ENCODE measurements at regions not wholly inside any gene's neighbourhood (a gene's known extent, or its start where the extent isn't known, plus 50 kb on each side); places are given as distances from the start of the nearest gene placed in this dataset.

- TF ChIP-seq, protein P1, sequence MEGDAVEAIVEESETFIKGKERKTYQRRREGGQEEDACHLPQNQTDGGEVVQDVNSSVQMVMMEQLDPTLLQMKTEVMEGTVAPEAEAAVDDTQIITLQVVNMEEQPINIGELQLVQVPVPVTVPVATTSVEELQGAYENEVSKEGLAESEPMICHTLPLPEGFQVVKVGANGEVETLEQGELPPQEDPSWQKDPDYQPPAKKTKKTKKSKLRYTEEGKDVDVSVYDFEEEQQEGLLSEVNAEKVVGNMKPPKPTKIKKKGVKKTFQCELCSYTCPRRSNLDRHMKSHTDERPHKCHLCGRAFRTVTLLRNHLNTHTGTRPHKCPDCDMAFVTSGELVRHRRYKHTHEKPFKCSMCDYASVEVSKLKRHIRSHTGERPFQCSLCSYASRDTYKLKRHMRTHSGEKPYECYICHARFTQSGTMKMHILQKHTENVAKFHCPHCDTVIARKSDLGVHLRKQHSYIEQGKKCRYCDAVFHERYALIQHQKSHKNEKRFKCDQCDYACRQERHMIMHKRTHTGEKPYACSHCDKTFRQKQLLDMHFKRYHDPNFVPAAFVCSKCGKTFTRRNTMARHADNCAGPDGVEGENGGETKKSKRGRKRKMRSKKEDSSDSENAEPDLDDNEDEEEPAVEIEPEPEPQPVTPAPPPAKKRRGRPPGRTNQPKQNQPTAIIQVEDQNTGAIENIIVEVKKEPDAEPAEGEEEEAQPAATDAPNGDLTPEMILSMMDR (conservative IDR thresholded peaks at IDR 0.05 in 1 of 2, IDR thresholded peaks at IDR 0.05 in 1 of 2; ENCODE audit: low read depth in 1 of 2, low read length in 2 of 2): no peak
- TF ChIP-seq EZH2 (IDR thresholded peaks at IDR 0.05; ENCODE audit: low read length, missing control alignments): no peak
Observed at GRCh38 chr5:12795333-12795663, 891.1 kb upstream of the CTNND2 start.

Data from fibroblast of lung (primary cell).